Bronchial epithelial cell (primary cell): ENCODE measurements at regions not wholly inside any gene's neighbourhood (a gene's known extent, or its start where the extent isn't known, plus 50 kb on each side); places are given as distances from the start of the nearest gene placed in this dataset.

Experiments
- DNase-seq: peaks from one replicate; pipeline ENCODE4 v3.0.0-alpha.2; 2010; ENCODE audit warnings: low read depth
- FAIRE-seq: peaks from 2 replicates; lab custom pipeline; 2011; peaks lifted over from hg19 to GRCh38; lab: Jason Lieb, UNC
- H3K27me3 ChIP-seq: 2 replicates; pipeline ENCODE4 v1.5.1; 2011; ENCODE audit warnings: low read length; ENCODE audit not compliant: control insufficient read depth, insufficient read depth
- H3K36me3 ChIP-seq: 2 replicates; pipeline ENCODE4 v1.5.1; 2011; ENCODE audit warnings: low read length; ENCODE audit not compliant: control insufficient read depth, insufficient read depth
- H3K4me3 ChIP-seq: 2 replicates; pipeline ENCODE4 v1.5.1; 2011; ENCODE audit warnings: mild to moderate bottlenecking, low read depth, low read length, control low read depth
- TF ChIP-seq, protein P1 (sequence below): IDR thresholded peaks from 2 replicates; pipeline ENCODE4 v1.5.1; 2011; ENCODE audit warnings: mild to moderate bottlenecking, moderate library complexity, low read length, control low read depth, inconsistent platforms; ENCODE audit not compliant: insufficient read depth, severe bottlenecking

DNA sequence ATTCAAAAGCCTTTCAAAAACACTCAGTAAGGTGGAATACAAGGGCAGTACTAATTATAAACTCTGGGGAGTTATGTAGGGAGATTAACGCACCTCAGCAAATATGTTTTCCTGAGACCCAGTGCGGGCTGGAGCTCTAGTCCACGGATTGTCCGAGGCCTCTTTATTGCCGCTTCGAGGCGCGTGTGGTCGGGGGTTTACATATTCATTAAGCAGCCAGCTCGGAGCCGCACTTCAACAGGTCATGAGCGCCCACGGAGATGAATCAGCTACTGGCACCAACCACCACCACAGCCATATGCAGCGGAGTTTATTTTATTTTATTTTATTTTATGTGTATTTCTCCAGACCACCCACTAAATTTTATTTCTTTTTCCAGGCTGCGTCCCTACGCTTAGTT, 195.9 kb upstream of the ADARB2 start:
- Histone ChIP-seq H3K4me3 (no peak overlapping the region), H3K36me3 (no peaks in the 10 kb centered on the region), H3K27me3 (no peaks in the 10 kb centered on the region)
- FAIRE-seq (no peak), DNase-seq (no peak)
- TF ChIP-seq, protein P1, sequence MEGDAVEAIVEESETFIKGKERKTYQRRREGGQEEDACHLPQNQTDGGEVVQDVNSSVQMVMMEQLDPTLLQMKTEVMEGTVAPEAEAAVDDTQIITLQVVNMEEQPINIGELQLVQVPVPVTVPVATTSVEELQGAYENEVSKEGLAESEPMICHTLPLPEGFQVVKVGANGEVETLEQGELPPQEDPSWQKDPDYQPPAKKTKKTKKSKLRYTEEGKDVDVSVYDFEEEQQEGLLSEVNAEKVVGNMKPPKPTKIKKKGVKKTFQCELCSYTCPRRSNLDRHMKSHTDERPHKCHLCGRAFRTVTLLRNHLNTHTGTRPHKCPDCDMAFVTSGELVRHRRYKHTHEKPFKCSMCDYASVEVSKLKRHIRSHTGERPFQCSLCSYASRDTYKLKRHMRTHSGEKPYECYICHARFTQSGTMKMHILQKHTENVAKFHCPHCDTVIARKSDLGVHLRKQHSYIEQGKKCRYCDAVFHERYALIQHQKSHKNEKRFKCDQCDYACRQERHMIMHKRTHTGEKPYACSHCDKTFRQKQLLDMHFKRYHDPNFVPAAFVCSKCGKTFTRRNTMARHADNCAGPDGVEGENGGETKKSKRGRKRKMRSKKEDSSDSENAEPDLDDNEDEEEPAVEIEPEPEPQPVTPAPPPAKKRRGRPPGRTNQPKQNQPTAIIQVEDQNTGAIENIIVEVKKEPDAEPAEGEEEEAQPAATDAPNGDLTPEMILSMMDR = no peak

DNA sequence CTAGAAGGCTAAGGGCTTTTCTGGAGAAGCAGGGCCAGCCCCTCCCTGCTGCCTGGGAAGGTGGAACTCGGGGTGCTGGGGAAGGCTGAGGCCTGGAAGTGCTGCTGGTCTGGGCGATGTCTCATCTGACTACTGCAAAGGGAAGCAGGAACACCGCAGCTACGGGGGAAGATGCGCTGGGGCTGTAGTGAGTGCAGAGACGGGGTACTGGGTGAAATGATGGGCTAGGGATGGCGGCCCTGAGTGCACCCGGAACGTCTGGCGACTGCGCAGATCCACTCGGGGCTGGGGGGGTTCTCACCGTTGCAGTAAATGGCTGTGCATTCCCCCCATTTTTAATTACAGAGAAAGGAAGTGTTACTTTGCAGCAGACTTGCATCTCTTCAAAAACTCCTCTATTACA, 195.4 kb upstream of the ADARB2 start:
- no peak for FAIRE-seq

GRCh38 chr10:1928606-1929005, 191.3 kb upstream of the ADARB2 start:
- TF ChIP-seq, protein P1 = no peak
- no peak overlapping the region for H3K4me3 ChIP-seq
- H3K27me3 ChIP-seq = no peaks in the 10 kb centered on the region
- DNase-seq = no peak
- H3K36me3 ChIP-seq = no peaks in the 10 kb centered on the region
- peak; percentile 28 for FAIRE-seq

More for the DNA sequence above, 195.4 kb upstream of the ADARB2 start:
- no peaks in the 10 kb centered on the region for H3K27me3 ChIP-seq
- TF ChIP-seq, protein P1 = no peak
- H3K36me3 ChIP-seq = no peaks in the 10 kb centered on the region
- H3K4me3 ChIP-seq = no peak overlapping the region
- no peak for DNase-seq

GRCh38 chr10:1923998-1924397, 186.7 kb upstream of the ADARB2 start:
- DNase-seq = no peak
- FAIRE-seq = no peak
- TF ChIP-seq, protein P1 = no peak
- no peak overlapping the region for H3K4me3 ChIP-seq
- H3K36me3 ChIP-seq = no peaks in the 10 kb centered on the region
- no peaks in the 10 kb centered on the region for H3K27me3 ChIP-seq

DNA sequence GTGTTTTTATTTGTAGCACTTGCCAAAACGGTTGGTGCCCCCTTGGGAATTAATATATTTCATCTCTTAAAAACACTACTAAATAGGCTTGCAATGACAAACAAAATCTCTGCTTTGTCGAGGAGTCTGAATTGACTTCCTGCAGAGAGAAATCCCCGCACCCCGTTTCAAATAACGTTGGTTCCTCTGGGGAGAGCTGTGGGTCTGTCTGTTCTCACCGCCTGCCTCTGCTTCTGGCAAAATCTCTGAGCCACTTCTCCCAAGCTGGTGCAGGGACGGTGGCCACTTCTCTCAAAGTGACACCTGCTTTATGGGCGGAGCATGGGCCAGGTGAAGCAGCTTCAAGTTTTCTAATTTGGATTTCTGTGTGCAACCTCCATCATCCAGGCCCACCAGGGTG, 186.3 kb upstream of the ADARB2 start:
- TF ChIP-seq, protein P1 = no peak
- no peak for FAIRE-seq
- DNase-seq = no peak
- Histone ChIP-seq H3K4me3 (no peak overlapping the region), H3K27me3 (no peaks in the 10 kb centered on the region), H3K36me3 (no peaks in the 10 kb centered on the region)

- FAIRE-seq (no peak), DNase-seq (no peak)
- TF ChIP-seq, protein P1 = no peak
- H3K27me3 ChIP-seq = no peaks in the 10 kb centered on the region
- H3K4me3 ChIP-seq = no peak overlapping the region
- H3K36me3 ChIP-seq = no peaks in the 10 kb centered on the region
Observed at GRCh38 chr10:1920941-1921340, 183.6 kb upstream of the ADARB2 start.
